ENCODE measurements at regions not wholly inside any gene's neighbourhood (a gene's known extent, or its start where the extent isn't known, plus 50 kb on each side); places are given as distances from the start of the nearest gene placed in this dataset.
"Not testable (repeated sequence)": the region's sequence is repeated elsewhere in the genome, so short reads cannot be mapped to it uniquely, and the experiment has no call there.

DNA sequence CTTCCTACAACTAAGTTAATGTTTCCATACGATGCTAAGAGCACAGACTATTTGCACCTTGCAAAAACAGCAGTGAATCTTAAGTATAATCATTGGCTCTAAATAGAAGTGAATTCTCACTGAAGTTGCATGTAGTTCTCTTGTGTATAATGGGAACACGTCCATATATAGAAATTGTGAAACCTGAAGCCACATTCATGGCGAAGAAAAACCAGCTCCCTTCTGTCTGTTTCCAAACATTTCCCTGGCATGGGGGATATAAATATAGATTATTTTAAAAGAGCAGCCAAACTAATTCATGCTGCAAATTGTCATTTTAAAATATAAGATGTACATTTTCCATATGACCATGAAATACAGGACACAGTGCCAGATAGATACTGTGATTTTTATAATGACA lies 71.1 kb downstream of the TRAM1L1 start:
- no peak for DNase-seq

DNA sequence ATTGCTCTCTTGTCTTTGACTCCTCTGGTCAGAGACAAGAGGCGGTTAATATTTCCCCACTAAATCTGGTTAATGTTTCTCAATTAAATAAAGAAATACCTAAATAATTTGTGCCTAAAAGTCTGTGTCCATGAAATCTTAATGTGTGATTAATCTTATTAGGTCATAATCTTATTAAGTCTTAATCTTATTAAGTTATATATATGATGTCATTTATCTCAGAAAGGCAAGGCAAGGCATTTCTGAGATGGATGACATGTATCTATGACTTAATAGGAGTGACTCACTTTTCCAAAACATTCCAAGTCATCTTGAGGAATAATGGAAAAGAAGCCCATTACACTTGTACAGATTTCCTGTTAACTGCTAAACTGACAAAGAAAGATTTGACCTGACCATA lies 74.7 kb downstream of the TRAM1L1 start:
- DNase-seq, result no peak

DNA sequence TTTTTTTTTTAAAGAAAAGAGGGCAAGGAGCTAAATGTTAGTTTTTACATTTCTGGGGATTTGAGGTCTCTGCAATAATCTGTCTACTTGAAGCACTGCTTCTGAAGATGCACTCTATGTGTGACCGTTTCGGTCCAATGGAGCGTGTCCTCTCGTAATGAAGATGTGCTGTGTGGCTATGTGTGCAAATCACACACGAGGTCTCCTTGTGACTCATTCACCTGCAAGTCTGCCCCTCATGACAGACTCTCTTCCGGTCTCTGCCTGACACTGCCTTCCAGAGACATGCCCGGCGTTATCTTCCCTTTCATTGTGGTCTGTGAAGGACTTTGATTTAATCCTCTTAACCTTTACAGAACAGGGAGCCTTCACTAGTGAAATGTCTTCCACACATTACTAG lies 84.3 kb downstream of the TRAM1L1 start:
- no peak for DNase-seq

DNA sequence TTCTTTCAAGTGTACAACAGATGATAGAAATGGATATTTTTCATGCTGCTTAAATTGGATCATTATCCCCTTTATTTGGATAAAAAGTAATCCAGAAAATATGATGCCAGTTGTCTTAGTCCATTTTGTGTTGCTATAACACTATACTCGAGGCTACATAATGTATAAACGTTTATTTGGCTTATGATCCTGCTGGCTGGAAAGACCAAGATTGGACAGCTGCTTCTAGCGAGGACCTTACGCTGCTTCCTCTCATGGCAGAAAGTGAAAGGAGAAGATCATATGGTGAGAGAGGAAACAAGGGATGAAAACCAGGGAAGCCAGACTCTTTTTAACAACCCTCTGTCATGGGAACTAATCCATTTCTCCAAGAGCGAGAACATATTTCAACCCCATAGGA lies 102.7 kb downstream of the TRAM1L1 start:
- DNase-seq, result no peak

DNA sequence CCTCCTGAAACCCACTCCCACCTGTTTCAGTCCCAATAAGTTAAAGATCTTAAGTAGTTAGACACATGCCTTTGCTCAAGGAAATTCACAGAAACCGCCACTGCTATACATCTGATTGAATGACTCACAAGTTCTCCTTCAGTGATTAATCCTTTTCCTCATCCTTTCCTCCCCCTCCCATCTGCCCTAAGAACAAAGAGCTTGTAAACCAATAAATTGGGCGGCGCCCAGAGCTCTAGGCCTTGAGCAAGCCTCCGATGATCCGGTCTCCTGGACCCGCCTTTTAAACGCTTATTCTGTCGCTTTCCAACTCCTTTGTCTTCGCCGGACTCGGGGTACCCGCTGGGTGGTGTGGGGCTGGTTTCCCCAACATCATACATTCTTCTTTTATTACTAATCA lies 104.9 kb downstream of the TRAM1L1 start:
- not testable (repeated sequence) for DNase-seq

DNA sequence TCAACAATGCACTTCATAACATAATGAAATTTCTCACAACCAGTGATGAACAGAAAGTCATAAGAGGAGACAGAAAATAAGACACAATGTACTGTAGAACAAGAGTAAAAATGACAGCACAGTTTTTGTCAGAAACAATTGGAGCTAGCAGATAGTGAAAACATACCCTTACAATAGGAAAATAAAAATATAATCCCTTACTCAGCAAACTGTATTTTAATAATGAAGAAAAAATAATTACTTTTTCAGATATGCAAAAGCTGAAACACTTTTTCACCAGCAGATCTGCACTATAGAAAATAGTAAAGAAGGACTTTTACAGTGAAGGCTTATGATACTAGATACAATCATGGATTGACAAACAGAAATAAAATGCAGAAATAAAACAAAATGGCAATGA lies 126.3 kb downstream of the TRAM1L1 start:
- DNase-seq, result no peak

DNA sequence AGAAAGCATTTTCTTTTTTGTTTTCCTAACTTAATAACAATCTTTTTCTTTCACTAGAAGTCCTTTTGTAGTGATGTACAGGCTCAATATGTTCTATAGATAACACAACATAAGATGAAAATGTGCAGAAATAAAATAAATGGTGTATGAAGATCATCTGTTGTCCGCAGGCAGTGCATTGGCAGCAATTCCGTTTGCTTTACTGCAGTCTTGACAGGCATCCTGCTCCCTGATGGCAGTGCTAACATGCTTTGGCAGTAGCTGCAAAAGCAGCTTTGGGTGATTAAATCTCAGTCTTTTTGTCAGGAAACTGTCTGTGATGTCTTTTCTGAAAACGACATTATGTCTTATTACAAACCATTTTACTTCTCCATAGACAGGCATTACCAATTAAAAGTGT lies 131.4 kb downstream of the TRAM1L1 start:
- no peak for DNase-seq

DNA sequence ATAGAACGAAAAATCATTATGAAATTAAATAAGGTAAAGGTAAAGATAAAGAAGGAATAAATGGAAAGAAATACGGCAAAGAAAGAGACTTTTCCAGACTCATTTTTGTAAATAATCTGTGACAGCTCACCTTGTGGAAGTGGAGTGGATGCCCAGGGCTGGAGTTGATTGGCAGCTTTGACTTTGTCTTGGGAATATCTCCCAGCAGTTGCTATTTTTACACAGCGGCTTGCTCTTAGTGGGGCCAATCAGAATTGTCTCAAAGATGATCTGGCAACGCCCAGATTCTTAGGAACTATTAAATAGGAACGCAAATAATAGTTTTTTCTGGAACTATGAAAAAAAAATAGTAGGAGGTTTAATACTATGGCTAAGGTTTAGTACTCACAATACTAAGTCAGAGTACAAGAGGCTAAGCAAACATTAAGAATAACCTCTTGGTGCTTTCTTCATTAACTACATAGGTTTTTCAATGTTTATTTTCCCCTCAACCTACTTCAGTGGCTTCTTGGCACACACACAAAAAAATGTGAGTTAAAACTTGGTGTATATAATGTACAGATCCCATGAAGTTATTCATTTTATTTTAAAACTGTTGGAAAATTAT lies 132.7 kb downstream of the TRAM1L1 start:
- no peak for DNase-seq

DNA sequence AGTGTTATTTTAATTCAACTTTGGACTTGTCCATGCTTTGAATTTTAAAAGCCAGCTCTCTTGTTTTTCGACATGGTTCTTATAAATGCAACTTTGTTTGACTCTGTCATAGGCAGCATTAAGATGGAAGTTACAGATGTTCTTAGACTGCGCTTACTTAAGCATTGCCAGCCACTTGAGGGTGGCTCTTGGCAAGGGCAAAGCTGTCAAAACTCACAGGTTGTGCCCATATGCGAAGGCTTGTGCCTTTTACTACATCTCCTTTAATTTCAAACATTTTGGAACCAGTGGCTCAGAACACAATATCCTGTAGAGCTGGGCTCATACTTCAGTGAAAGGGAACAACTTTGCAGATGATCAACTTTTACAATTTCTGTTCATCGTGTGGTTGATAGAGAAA lies 135.5 kb downstream of the TRAM1L1 start:
- no peak for DNase-seq

DNA sequence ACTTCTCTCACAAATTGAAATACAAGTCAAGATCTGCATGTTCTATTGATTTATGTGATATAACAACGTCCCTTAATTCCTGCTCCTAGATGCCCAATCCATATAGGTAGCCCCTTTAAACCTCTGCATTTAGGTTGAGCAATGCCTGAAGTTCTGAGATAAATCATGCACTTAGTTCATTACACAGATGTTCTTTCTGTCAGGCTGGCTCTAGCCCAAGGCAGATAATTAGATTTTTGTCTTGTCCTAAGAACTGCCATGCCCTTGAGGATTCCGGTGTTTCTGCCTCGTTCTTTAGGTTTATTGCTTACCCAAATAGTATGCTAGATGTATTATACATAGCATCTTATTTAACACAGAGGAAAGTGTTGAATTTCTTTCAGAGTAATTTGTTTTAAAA lies 143.1 kb downstream of the TRAM1L1 start:
- DNase-seq, result no peak

DNA sequence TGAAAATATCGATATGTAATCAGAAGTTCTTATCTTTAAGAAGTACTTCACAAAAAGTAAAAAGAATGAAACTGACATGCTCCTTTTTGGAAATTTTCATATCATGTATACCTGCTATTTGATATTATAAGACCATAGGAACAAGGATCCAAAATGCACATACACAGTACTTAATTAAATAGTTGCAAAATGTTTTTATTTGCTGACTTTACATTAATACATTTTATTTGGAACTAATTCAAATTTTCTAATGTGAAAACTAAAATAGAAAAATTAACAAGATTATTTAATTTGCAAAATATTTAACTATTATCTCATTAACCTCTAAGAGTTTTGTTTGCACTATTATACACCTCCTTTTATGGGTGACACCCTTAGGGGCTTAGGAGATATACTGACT lies 155.0 kb downstream of the TRAM1L1 start:
- no peak for DNase-seq

DNA sequence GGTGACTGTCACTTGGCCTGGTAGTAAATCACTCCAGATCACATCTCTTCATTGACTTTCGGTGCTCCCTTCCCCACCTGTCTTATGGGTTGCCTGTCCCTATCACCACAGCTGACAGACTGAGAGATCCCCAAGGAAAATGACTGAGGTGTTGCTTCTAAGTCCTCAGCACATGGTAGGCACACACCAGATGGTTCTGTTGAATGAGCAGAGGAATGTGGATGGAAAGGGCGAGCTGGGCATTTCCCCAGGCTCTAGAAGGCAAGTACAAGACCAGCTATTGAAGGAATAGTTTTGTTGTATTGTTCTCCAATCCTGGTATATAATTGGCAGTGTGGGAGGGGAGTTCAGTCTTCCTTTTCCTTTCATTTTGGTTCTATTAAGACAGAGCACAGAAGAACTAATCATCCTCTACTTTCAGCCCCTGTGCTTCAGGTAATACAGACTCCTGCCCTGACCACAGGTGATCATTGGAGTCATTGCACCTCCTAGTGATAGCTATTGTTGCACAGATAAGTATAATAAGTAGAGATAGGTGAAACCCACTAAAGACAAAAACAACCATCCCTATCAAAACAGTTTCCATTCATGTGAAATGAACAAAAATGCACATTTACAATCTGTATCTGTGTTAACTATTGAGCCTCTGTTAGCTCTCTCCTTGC lies 158.6 kb downstream of the TRAM1L1 start:
- DNase-seq, result no peak

DNA sequence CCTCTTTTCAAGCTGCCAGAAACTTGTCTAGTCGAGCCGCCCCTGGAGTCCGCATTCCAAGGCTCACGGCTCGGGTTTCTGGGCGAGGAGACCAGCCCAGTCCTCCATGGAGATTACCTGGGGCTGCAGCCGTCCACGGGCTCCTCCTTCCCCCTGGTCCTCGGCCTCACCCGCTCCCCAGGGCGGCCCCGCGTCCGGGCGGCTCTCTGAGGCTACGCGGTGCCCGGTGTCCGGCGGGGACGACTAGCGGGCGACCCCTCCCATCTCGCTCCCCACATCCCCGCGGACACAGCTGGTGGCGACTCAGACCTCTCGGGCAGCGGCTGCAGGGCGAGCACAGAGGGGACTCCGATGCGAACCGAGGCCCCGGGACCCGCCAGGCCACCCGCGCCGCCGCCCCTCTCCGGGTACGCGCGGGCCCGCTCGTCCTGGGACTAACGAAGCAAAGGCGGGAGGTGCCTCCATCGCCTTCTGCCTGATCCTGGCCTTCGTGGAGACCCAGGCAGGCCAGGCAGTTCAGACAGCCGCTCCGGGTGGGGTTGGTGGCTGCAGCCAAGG lies 159.4 kb downstream of the TRAM1L1 start:
- DNase-seq, result no peak

DNA sequence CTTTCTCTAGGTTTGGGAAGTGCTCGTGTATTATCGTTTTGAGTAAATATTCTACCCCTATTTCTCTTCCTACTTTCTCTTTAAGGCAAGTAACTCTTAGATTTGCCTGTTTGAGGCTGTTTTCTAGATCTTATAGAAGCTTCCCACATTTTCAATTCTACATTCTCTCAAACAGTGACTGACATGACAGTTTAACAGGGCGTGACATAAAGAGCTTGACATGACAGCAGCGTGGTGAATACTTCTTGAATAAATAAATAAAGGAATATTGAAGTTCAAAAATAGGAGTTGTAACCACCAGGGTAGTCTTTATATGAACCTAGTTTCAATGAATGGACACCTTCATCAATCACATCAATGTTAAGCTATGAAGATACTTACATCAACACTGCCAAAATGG lies 162.0 kb downstream of the TRAM1L1 start:
- no peak for DNase-seq

DNA sequence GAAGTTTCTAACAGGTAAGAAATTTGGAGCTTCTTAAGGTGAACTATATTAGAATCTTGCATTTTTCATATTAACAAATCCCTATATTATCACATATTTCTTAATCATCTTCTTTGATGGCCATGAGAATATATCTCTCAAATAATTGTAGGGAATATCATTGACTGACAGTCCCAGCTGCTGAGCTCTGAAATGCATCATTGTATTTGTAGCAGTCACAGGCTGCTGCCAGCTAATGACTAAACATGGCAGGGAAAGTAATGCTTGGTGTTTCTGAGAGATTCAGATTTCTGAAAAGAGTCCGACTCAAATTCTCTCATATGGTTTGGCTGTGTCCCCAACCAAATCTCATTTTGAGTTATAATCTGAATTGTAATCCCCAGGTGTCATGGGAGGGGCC lies 171.9 kb downstream of the TRAM1L1 start:
- no peak for DNase-seq

DNA sequence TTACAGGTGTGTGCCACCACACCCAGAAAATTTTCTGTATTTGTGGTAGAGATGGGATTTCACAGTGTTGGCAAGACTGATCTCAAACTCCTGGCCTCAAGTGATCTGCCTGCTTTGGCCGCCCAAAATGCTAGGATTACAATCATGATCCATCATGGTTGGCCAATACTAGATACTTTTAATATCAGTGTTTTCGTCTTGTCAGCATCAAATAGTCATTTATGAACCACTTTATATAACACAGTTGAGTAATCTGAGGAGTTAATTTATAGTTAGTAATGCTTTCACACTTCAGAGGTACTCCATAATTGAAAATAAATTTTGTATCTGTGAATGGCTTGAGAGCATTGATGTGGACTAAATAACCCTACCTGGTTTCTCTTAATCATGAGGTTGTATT lies 178.6 kb downstream of the TRAM1L1 start:
- no peak for DNase-seq

DNA sequence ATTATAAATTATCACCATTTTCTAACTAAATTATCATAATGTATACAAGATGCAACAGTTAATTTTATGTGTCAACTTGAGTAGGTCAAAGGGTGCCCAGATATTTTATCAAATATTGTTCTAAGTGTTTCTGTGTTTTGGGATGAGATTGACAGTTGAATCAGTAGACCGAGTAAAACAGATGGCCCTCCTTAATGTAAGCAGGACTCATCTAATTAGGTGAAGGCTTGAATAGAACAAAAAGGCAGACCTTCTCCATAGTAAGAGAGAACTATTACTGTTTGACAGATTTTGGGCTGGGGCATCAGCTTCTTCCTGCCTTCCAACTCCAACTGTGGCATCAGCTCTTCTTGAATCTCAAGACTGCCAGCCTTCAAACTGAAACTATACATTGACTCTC lies 185.8 kb downstream of the TRAM1L1 start:
- DNase-seq, result no peak

DNA sequence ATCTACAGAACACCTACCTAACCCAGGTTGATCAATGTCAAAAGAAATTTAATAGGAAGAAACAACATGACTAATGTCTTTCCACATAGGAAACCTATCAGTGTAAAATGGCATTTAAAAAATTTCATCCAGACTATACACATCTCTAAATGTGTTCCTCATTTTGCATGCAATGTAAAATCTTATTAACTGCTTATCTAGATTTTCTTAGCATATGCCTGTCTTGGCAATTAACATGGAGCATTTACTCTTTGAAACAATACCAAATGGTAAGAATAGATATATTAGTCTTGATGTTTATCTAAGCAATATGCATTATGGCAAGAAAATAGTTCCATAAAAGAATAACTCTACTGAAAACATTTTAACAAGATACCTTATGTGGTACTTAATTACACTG lies 199.8 kb downstream of the TRAM1L1 start:
- no peak for DNase-seq

DNA sequence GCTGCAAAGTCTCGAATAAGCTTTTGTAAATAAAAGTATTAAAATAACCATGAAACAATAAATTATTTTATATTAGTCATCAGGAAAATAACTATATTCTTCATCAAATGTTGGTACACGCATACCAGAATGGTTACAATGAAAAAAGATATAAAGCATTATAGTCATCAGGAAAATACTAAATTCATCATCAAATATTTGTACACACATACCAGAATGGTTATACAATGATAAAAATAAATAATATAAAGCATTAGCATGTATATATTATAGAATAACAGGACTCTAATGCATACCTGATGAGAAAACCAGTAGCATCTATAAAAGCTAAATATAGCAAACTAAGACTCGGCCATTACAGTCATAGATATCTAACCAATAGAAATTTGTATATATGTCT lies 202.9 kb downstream of the TRAM1L1 start:
- DNase-seq, result no peak

DNA sequence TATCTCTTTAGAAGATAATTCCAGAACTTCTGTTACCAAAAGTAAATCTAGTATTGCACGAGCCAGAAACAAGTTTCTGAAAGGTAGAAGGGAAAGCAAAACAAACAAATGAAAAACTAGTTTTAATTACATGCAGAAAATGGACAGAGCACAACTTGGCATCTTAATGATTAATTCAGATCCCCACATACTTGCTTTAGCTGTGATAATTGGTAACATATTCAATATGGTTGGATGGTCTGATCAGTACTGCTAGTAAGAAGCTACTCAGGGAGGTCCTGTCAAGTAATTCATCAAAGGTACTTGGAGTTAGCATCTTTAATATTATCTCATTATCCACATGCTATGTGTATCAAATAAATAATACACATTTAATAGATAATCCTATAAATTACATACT lies 204.3 kb downstream of the TRAM1L1 start:
- no peak for DNase-seq

DNA sequence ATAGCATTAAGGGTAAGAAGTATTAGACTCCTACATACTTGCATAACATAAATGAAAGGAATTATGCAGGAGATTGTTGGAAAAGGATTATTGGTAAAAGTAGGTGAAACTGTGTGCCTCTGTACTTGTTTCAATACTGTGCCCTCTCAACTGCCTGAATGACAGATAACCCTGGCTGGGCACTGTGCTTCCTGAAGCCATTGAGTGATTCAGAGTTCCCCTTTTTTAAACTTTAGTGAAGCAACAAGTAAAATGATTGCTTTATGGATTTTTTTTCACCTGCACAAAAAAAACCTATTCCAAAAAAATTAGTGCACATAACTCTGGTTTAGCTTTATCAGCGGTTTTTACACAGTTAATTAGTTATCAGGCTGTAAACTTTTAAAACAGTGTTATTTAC lies 204.8 kb downstream of the TRAM1L1 start:
- DNase-seq, result no peak

DNA sequence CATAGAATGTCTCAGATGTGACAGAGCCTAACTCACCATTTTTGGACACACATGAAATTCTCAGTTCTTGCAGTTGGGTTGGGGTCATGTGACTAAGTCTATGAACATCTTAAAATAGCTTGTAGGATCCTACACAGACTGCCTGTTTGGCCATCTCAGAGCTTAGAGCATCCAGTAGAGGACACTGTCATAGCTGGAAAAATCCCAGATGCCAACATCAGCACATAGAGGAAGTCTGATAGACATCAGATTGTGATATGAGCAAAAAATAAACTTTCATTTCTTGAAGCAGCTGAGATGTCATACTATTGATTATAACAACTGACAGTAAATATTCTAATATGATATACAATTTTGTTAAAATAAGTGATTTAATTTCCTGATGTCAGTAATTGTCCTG lies 207.1 kb downstream of the TRAM1L1 start:
- DNase-seq, result no peak

DNA sequence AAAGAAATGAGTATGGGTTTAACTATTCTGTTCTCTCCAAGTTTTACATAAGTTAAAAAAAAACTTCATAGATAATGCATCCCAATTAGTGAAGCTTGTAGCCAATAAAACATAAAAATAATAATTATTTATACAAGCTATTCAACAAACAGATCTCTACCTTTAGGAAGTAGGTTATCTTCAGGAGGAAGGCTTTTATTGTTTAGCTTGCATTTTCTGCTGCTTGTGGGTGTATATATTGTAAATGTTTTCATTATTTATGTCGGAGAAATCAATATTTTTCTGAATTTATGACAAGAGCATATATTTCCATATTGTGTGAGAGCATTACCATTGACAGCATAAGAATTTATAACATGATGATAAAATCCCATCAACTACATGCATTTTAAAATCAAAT lies 208.3 kb downstream of the TRAM1L1 start:
- no peak for DNase-seq

DNA sequence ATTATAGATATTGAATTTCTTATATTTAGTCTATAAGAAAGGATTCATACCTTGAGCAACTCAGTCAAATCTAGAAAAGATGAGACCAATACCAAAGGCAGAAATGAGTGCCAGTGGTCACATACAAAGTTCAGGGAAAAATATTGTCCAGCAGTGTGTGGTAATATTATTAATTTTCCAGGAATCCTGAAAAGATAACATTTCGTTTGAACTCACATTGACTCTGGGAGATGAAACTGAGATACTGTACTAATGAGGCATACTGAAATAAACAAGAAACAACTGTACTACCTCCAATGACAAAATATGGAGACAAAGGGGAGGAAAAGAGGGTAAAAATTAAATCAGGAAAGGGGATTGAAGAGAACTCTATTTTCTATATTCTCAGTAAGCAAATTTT lies 212.4 kb downstream of the TRAM1L1 start:
- DNase-seq, result no peak

DNA sequence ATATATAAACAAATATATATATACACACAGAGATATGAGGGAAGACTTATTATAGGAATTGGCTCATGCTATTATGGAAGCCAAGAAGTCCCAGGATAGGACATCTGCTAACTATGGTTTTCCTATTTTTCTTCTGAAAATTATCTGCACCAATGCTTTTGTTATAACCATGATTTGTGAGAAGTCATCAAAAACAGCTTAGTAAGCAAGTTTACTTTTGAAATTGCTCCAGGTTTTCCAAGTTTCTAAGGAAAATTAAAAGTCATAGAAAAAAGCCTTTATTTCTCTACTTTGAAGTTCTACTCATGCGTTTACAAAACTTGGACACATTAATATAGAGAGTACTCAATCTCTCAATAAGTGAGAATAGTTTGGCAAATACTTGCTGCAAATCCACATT lies 213.1 kb downstream of the TRAM1L1 start:
- DNase-seq, result no peak

Measured in NCI-H187 (cell line).